Caco-2 (cell line): ENCODE measurements at regions not wholly inside any gene's neighbourhood (a gene's known extent, or its start where the extent isn't known, plus 50 kb on each side); places are given as distances from the start of the nearest gene placed in this dataset.
A peak's percentile ranks its signal among the peaks of the same experiment; 100 is the strongest.
"Not testable (repeated sequence)": the region's sequence is repeated elsewhere in the genome, so short reads cannot be mapped to it uniquely, and the experiment has no call there.

Experiments
- BruUV-seq: library from RNA; stranded (reverse); fragments of 400-500 nt; replicated peaks from 2 replicates; lab custom pipeline; 2021; lab: Mats Ljungman, UMichigan
- CTCF ChIA-PET: fragments of 300-600 bp; sonication (Branson Sonifier 250); formaldehyde crosslinking; loops from one replicate; lab custom pipeline; 2022; ENCODE audit warnings: antibody characterized with exemption; lab: Charles Lee
- POLR2A ChIA-PET: fragments of 300-600 bp; sonication (Branson Sonifier 250); formaldehyde crosslinking; loops from one replicate; lab custom pipeline; 2022; ENCODE audit warnings: antibody characterized with exemption; lab: Charles Lee
- DNase-seq, 2 experiments: peaks; one replicate each; pipeline versions ENCODE4 v3.0.0 to v3.0.0-alpha.2; 2020 to 2022
- H3K27me3 ChIP-seq: replicated peaks from 2 replicates; pipeline ENCODE4 v1.6.0; 2011; ENCODE audit warnings: low read length; ENCODE audit not compliant: control insufficient read depth, insufficient read depth
- H3K36me3 ChIP-seq: 2 replicates; pipeline ENCODE4 v1.5.1; 2011; ENCODE audit warnings: low read length; ENCODE audit not compliant: control insufficient read depth, insufficient read depth
- H3K4me1 ChIP-seq: fragments of 250-450 bp; sonication (Bioruptor Pico); 2 replicates; pipeline ENCODE4 v1.5.1; 2020; ENCODE audit warnings: mild to moderate bottlenecking
- H3K4me3 ChIP-seq: 2 replicates; pipeline ENCODE4 v1.5.1; 2011; ENCODE audit warnings: low read depth, mild to moderate bottlenecking, control low read depth, low read length
- H3K9me3 ChIP-seq: fragments of 250-450 bp; sonication (Bioruptor Pico); 2 replicates; pipeline ENCODE4 v1.5.1; 2020; ENCODE audit warnings: mild to moderate bottlenecking, moderate library complexity
- H3K27ac Mint-ChIP-seq: one replicate; pipeline ENCODE4 v1.8.0; 2022; ENCODE audit warnings: mixed read lengths; ENCODE audit not compliant: unreplicated experiment
- H3K27me3 Mint-ChIP-seq: one replicate; pipeline ENCODE4 v1.8.0; 2022; ENCODE audit warnings: mixed read lengths; ENCODE audit not compliant: insufficient read depth, unreplicated experiment
- H3K36me3 Mint-ChIP-seq: one replicate; pipeline ENCODE4 v1.8.0; 2022; ENCODE audit warnings: mild to moderate bottlenecking, mixed read lengths; ENCODE audit not compliant: insufficient read depth, unreplicated experiment
- H3K4me1 Mint-ChIP-seq: one replicate; pipeline ENCODE4 v1.8.0; 2022; ENCODE audit warnings: low read depth, mixed read lengths; ENCODE audit not compliant: unreplicated experiment
- H3K4me3 Mint-ChIP-seq: one replicate; pipeline ENCODE4 v1.8.0; 2022; ENCODE audit warnings: mild to moderate bottlenecking, moderate library complexity, mixed read lengths; ENCODE audit not compliant: unreplicated experiment
- H3K9me3 Mint-ChIP-seq: one replicate; pipeline ENCODE4 v1.8.0; 2022; ENCODE audit warnings: mixed read lengths; ENCODE audit not compliant: unreplicated experiment
- intact Hi-C: fragments of 100-400 bp; cut with micrococcal nuclease; formaldehyde crosslinking; loops from one replicate; pipeline ENCODE4 v1.10.0; 2022; ENCODE audit not compliant: unreplicated experiment
- TF ChIP-seq, protein P1 (sequence below), 2 experiments: fragments of 200-600 bp in 1 of 2; IDR thresholded peaks; 1 replicate in 1 of 2; 2 replicates in 1 of 2; pipeline versions ENCODE4 v1.5.1 to v1.8.0; 2011 to 2022; ENCODE audit warnings: antibody characterized with exemption in 1 of 2, control low read depth in 1 of 2, inconsistent platforms in 1 of 2, low read depth in 1 of 2, low read length in 1 of 2, mild to moderate bottlenecking in 1 of 2, moderate library complexity in 1 of 2; ENCODE audit not compliant: insufficient read depth in 1 of 2, severe bottlenecking in 1 of 2, unreplicated experiment in 1 of 2

DNA sequence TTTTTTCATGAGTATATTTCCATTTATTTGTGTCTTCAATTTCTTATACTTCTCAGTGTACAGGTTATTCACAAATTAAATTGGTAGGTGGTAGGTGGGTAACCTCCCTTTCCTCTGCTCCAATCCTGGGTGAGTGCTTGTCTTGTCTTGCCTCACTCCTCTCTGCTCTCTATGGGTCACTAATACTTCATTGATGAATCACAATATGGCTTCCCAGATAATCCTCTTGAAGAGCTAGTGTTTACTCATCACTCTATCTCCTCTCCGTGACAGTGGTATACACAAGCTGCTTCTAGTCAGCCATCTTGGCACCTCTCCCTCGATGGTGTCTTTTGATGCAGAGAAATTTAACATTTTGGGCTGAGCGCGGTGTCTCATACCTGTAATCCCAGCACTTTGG is 331.8 kb upstream of the NMUR2 start:
- H3K36me3 Mint-ChIP-seq = no peaks in the 10 kb centered on the region
- intact Hi-C loops = no loop called here
- TF ChIP-seq, protein P1, sequence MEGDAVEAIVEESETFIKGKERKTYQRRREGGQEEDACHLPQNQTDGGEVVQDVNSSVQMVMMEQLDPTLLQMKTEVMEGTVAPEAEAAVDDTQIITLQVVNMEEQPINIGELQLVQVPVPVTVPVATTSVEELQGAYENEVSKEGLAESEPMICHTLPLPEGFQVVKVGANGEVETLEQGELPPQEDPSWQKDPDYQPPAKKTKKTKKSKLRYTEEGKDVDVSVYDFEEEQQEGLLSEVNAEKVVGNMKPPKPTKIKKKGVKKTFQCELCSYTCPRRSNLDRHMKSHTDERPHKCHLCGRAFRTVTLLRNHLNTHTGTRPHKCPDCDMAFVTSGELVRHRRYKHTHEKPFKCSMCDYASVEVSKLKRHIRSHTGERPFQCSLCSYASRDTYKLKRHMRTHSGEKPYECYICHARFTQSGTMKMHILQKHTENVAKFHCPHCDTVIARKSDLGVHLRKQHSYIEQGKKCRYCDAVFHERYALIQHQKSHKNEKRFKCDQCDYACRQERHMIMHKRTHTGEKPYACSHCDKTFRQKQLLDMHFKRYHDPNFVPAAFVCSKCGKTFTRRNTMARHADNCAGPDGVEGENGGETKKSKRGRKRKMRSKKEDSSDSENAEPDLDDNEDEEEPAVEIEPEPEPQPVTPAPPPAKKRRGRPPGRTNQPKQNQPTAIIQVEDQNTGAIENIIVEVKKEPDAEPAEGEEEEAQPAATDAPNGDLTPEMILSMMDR (IDR thresholded peaks at IDR 0.05; ENCODE audit: insufficient read depth in 1 of 2, low read depth in 1 of 2, low read length in 1 of 2, severe bottlenecking in 1 of 2, unreplicated experiment in 1 of 2) = no peak
- no peak overlapping the region for H3K27ac Mint-ChIP-seq
- H3K36me3 ChIP-seq = no peaks in the 10 kb centered on the region
- H3K4me3 ChIP-seq = no peak overlapping the region
- no peaks in the 10 kb centered on the region for H3K27me3 ChIP-seq
- ChIA-PET CTCF (no interaction called here), POLR2A (no interaction called here)
- no peaks in the 10 kb centered on the region for H3K4me1 Mint-ChIP-seq
- no peak for DNase-seq
- H3K4me1 ChIP-seq = no peaks in the 10 kb centered on the region
- BruUV-seq = no TSS peak
- H3K9me3 ChIP-seq = no peaks in the 10 kb centered on the region
- H3K27me3 Mint-ChIP-seq = no peaks in the 10 kb centered on the region
- H3K9me3 Mint-ChIP-seq = no peaks in the 10 kb centered on the region
- no peak overlapping the region for H3K4me3 Mint-ChIP-seq

- ChIA-PET POLR2A (no interaction called here), CTCF (no interaction called here)
- H3K9me3 Mint-ChIP-seq = no peaks in the 10 kb centered on the region
- TF ChIP-seq, protein P1 (IDR thresholded peaks at IDR 0.05; ENCODE audit: insufficient read depth in 1 of 2, low read depth in 1 of 2, low read length in 1 of 2, severe bottlenecking in 1 of 2, unreplicated experiment in 1 of 2) = no peak
- H3K27ac Mint-ChIP-seq = no peak overlapping the region
- no peaks in the 10 kb centered on the region for H3K36me3 ChIP-seq
- H3K4me1 ChIP-seq = no peaks in the 10 kb centered on the region
- H3K27me3 ChIP-seq = no peaks in the 10 kb centered on the region
- no TSS peak for BruUV-seq
- no peak overlapping the region for H3K4me3 Mint-ChIP-seq
- H3K36me3 Mint-ChIP-seq = no peaks in the 10 kb centered on the region
- no peak for DNase-seq
- no peak overlapping the region for H3K4me3 ChIP-seq
- intact Hi-C loops = no loop called here
- no peaks in the 10 kb centered on the region for H3K27me3 Mint-ChIP-seq
- H3K4me1 Mint-ChIP-seq = no peaks in the 10 kb centered on the region
- no peaks in the 10 kb centered on the region for H3K9me3 ChIP-seq
These were observed 334.8 kb upstream of the NMUR2 start for GRCh38 chr5:152739916-152740315.

DNA sequence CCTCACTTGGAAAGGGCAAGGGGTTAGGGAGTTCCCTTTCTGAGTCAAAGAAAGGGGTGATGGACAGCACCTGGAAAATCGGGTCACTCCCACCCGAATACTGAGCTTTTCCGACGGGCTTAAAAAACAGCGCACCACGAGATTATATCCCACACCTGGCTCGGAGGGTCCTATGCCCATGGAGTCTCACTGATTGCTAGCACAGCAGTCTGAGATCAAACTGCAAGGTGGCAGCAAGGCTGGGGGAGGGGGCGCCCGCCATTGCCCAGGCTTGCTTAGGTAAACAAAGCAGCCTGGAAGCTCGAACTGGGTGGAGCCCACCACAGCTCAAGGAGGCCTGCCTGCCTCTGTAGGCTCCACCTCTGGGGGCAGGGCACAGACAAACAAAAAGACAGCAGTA is 336.0 kb upstream of the NMUR2 start:
- intact Hi-C loops, H3K36me3 ChIP-seq, H3K4me1 ChIP-seq, H3K27me3 ChIP-seq, H3K4me3 Mint-ChIP-seq, POLR2A ChIA-PET, DNase-seq, CTCF ChIA-PET, H3K9me3 ChIP-seq, H3K9me3 Mint-ChIP-seq, H3K27me3 Mint-ChIP-seq, H3K4me1 Mint-ChIP-seq, H3K36me3 Mint-ChIP-seq, BruUV-seq, H3K27ac Mint-ChIP-seq: not testable (repeated sequence)
- H3K4me3 ChIP-seq = peak overlapping the region; percentile 18

DNA sequence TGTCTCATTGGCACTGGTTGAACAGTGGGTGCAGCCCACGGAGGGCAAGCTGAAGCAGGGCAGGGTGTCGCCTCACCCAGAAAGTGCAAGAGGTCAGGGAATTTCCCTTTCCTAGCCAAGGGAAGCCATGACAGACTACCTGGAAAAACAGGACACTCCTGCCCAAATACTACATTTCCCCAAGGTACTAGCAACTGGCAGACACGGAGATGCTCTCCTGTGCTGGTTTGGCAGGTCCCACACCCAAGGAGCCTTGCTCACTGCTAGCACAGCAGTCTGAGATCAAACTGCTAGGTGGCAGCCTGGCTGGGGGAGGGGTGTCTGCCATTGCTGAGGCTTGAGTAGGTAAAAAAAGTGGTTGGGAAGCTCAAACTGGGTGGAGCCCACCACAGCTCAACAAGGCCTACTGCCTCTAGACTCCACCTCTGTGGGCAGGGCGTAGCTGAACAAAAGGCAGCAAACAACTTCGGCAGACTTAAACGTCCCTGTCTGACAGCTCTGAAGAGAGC is 382.7 kb upstream of the NMUR2 start:
- BruUV-seq, H3K4me1 ChIP-seq, intact Hi-C loops, H3K27ac Mint-ChIP-seq, H3K27me3 Mint-ChIP-seq, H3K36me3 ChIP-seq, H3K4me1 Mint-ChIP-seq, H3K9me3 ChIP-seq, H3K4me3 ChIP-seq, DNase-seq, CTCF ChIA-PET, H3K27me3 ChIP-seq, H3K36me3 Mint-ChIP-seq, POLR2A ChIA-PET, H3K4me3 Mint-ChIP-seq: not testable (repeated sequence)
- peaks cover 10% of the 10 kb centered on the region for H3K9me3 Mint-ChIP-seq
